SU-DHL-6 (cell line): ENCODE measurements at regions not wholly inside any gene's neighbourhood (a gene's known extent, or its start where the extent isn't known, plus 50 kb on each side); places are given as distances from the start of the nearest gene placed in this dataset.

Source experiments
- H2AFZ ChIP-seq: fragments of 200-600 bp; sonication (generic); 2 replicates; pipeline ENCODE4 v1.6.1; 2014; ENCODE audit warnings: low read depth, mild to moderate bottlenecking, moderate library complexity, mixed read lengths, antibody characterized with exemption, low read length; ENCODE audit not compliant: severe bottlenecking
- H3F3A ChIP-seq: fragments of 200-600 bp; shearing (Covaris generic); 2 replicates; pipeline ENCODE4 v1.6.0; 2016; ENCODE audit warnings: antibody characterized with exemption, mild to moderate bottlenecking; ENCODE audit not compliant: insufficient read depth
- H3K27ac ChIP-seq: fragments of 200-600 bp; sonication (generic); 2 replicates; pipeline ENCODE4 v1.5.1; 2016; ENCODE audit warnings: low read depth, mild to moderate bottlenecking, low read length, moderate library complexity, mixed read lengths
- H3K27me3 ChIP-seq: fragments of 200-600 bp; sonication (generic), shearing (Covaris generic); 2 replicates; pipeline ENCODE4 v1.6.0; 2014; ENCODE audit warnings: mild to moderate bottlenecking, low read length
- H3K36me3 ChIP-seq: fragments of 200-600 bp; sonication (generic); 2 replicates; pipeline ENCODE4 v1.6.1; 2014; ENCODE audit warnings: mild to moderate bottlenecking, low read length, mixed read lengths
- H3K4me2 ChIP-seq: fragments of 300-600, 200-600 bp; shearing (Covaris generic), sonication (generic); 2 replicates; pipeline ENCODE4 v1.6.0; 2014; ENCODE audit warnings: low read length, low read depth, mild to moderate bottlenecking; ENCODE audit not compliant: poor library complexity, severe bottlenecking
- H3K4me3 ChIP-seq: fragments of 200-600 bp; sonication (generic); 2 replicates; pipeline ENCODE4 v1.5.1; 2014; ENCODE audit warnings: antibody characterized with exemption, low read length, mild to moderate bottlenecking, mixed read lengths; ENCODE audit not compliant: insufficient read depth, poor library complexity, severe bottlenecking
- H3K79me2 ChIP-seq: fragments of 200-600 bp; sonication (generic); 2 replicates; pipeline ENCODE4 v1.6.1; 2014; ENCODE audit warnings: mild to moderate bottlenecking, low read length, moderate library complexity; ENCODE audit not compliant: insufficient read depth
- H3K9ac ChIP-seq: fragments of 200-600 bp; sonication (generic); 2 replicates; pipeline ENCODE4 v1.7.0; 2014; ENCODE audit warnings: mild to moderate bottlenecking, low read length
- H3K9me2 ChIP-seq: fragments of 200-600 bp; sonication (generic); replicated peaks from 2 replicates; pipeline ENCODE4 v1.6.1; 2014; ENCODE audit warnings: low read length; ENCODE audit not compliant: insufficient read depth
- H3K9me3 ChIP-seq: fragments of 200-600 bp; sonication (generic); 2 replicates; pipeline ENCODE4 v1.6.1; 2014; ENCODE audit warnings: low read length, mixed read lengths; ENCODE audit not compliant: insufficient read depth
- H4K20me1 ChIP-seq: fragments of 200-600 bp; sonication (generic); 2 replicates; pipeline ENCODE4 v1.6.1; 2014; ENCODE audit warnings: low read depth, mild to moderate bottlenecking, antibody characterized with exemption, low read length, moderate library complexity, mixed read lengths
- CTCF ChIP-seq: fragments of 200-600 bp; sonication (generic); IDR thresholded peaks from one replicate; pipeline ENCODE4 v1.5.1; 2017; ENCODE audit warnings: antibody characterized with exemption, mild to moderate bottlenecking, low read length, moderate library complexity; ENCODE audit not compliant: insufficient read depth, poor library complexity, severe bottlenecking
- EZH2phosphoT487 ChIP-seq: fragments of 200-600 bp; sonication (generic), shearing (Covaris generic); conservative IDR thresholded peaks from 2 replicates; pipeline ENCODE4 v1.6.1; 2018; ENCODE audit warnings: mild to moderate bottlenecking, antibody characterized with exemption, low read length, moderate library complexity, mixed read lengths

GRCh38 chr3:109819734-109820133 is 482.4 kb upstream of the DPPA4 start:
- Histone ChIP-seq H3K4me3 (no peak overlapping the region), H3K9me2 (no peaks in the 10 kb centered on the region), H3K27me3 (no peaks in the 10 kb centered on the region), H3K9me3 (no peaks in the 10 kb centered on the region), H3K9ac (no peak overlapping the region), H2AFZ (no peak overlapping the region), H3K36me3 (no peaks in the 10 kb centered on the region), H3F3A (no peaks in the 10 kb centered on the region), H3K79me2 (no peaks in the 10 kb centered on the region), H3K4me2 (no peak overlapping the region), H3K27ac (no peak overlapping the region), H4K20me1 (no peaks in the 10 kb centered on the region)
- TF ChIP-seq EZH2phosphoT487 (no peak), CTCF (no peak)

- H3F3A ChIP-seq: no peaks in the 10 kb centered on the region
- H4K20me1 ChIP-seq: no peaks in the 10 kb centered on the region
- H3K9me2 ChIP-seq: no peaks in the 10 kb centered on the region
- no peak overlapping the region for H3K4me3 ChIP-seq
- no peaks in the 10 kb centered on the region for H3K79me2 ChIP-seq
- H3K9me3 ChIP-seq: no peaks in the 10 kb centered on the region
- H2AFZ ChIP-seq: no peak overlapping the region
- no peak overlapping the region for H3K27ac ChIP-seq
- no peak overlapping the region for H3K4me2 ChIP-seq
- H3K27me3 ChIP-seq: no peaks in the 10 kb centered on the region
- no peak for TF ChIP-seq CTCF
- no peak for TF ChIP-seq EZH2phosphoT487
- no peak overlapping the region for H3K9ac ChIP-seq
- no peaks in the 10 kb centered on the region for H3K36me3 ChIP-seq
Observed at GRCh38 chr3:109825971-109826810, 488.8 kb upstream of the DPPA4 start.

GRCh38 chr3:109831403-109831802 is 494.1 kb upstream of the DPPA4 start:
- Histone ChIP-seq H3K4me3 (no peak overlapping the region), H3K79me2 (no peaks in the 10 kb centered on the region), H3F3A (no peaks in the 10 kb centered on the region), H3K4me2 (no peak overlapping the region), H3K27ac (no peak overlapping the region), H3K27me3 (no peaks in the 10 kb centered on the region), H2AFZ (no peak overlapping the region), H3K9me2 (no peaks in the 10 kb centered on the region), H3K36me3 (no peaks in the 10 kb centered on the region), H4K20me1 (no peaks in the 10 kb centered on the region), H3K9me3 (no peaks in the 10 kb centered on the region), H3K9ac (no peak overlapping the region)
- TF ChIP-seq CTCF: no peak
- no peak for TF ChIP-seq EZH2phosphoT487
